ENCODE measurements at regions not wholly inside any gene's neighbourhood (a gene's known extent, or its start where the extent isn't known, plus 50 kb on each side); places are given as distances from the start of the nearest gene placed in this dataset.

- intact Hi-C loops (cut with DNase I), result no loop called here
- DNase-seq (no peak), ATAC-seq (no peak)
- Histone ChIP-seq H3K36me3 (no peaks in the 10 kb centered on the region), H3K27me3 (peaks cover 0 to 31% of the 10 kb centered on the region in 2 donors), H3K27ac (no peak overlapping the region), H3K4me3 (no peak overlapping the region), H3K9me3 (no peaks in the 10 kb centered on the region), H3K4me1 (no peaks in the 10 kb centered on the region)
- TF ChIP-seq CTCF (IDR thresholded peaks at IDR 0.05), result no peak
Measured at GRCh38 chr22:22737590-22737989, 93.2 kb downstream of the GGTLC2 start.

GRCh38 chr22:22738959-22739585 lies 94.7 kb downstream of the GGTLC2 start:
- no peak for TF ChIP-seq CTCF (IDR thresholded peaks at IDR 0.05)
- DNase-seq, result no peak
- intact Hi-C loops (cut with DNase I), result no loop called here

GRCh38 chr22:22740560-22741276 lies 96.3 kb downstream of the GGTLC2 start:
- no peak overlapping the region for H3K4me3 ChIP-seq
- TF ChIP-seq CTCF (IDR thresholded peaks at IDR 0.05), result no peak
- no peak overlapping the region for H3K27ac ChIP-seq
- no peaks in the 10 kb centered on the region for H3K36me3 ChIP-seq
- H3K27me3 ChIP-seq, result peaks cover 0 to 38% of the 10 kb centered on the region in 2 donors
- no peak for DNase-seq
- no peak for ATAC-seq
- intact Hi-C loops (cut with DNase I), result no loop called here
- no peaks in the 10 kb centered on the region for H3K9me3 ChIP-seq
- no peaks in the 10 kb centered on the region for H3K4me1 ChIP-seq

More at GRCh38 chr22:22738959-22739585, 94.7 kb downstream of the GGTLC2 start:
- ATAC-seq, result no peak
- H3K27me3 ChIP-seq, result peaks cover 0 to 37% of the 10 kb centered on the region in 2 donors
- H3K9me3 ChIP-seq, result no peaks in the 10 kb centered on the region
- no peak overlapping the region for H3K27ac ChIP-seq
- H3K4me3 ChIP-seq, result no peak overlapping the region
- H3K36me3 ChIP-seq, result no peaks in the 10 kb centered on the region
- H3K4me1 ChIP-seq, result no peaks in the 10 kb centered on the region

DNA sequence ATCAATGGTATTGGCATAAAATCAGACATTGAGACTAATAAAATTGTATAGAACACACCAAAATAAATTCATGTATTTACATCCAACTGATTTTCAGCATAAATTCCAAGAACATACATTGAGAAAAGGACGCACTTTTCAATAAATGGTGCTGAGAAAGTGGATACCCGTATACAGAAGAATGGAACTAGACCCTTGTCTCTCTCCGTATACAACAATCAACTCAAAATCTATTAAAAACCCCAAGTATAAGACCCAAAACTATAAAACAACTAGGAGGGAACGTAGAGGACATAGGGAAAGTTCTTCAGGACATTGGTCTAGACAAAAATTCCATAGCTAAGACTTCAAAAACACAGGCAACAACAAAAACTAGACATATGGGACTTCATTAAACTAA lies 97.4 kb downstream of the GGTLC2 start:
- intact Hi-C loops (cut with DNase I), result no loop called here
- H3K9me3 ChIP-seq, result no peaks in the 10 kb centered on the region
- no peak overlapping the region for H3K27ac ChIP-seq
- H3K4me1 ChIP-seq, result no peaks in the 10 kb centered on the region
- no peaks in the 10 kb centered on the region for H3K36me3 ChIP-seq
- TF ChIP-seq CTCF (IDR thresholded peaks at IDR 0.05), result no peak
- ATAC-seq (no peak), DNase-seq (no peak)
- H3K4me3 ChIP-seq, result no peak overlapping the region
- H3K27me3 ChIP-seq, result peaks cover 0 to 38% of the 10 kb centered on the region in 2 donors

GRCh38 chr22:22742641-22743040 lies 98.2 kb downstream of the GGTLC2 start:
- H3K9me3 ChIP-seq, result no peaks in the 10 kb centered on the region
- no peak for DNase-seq
- H3K4me1 ChIP-seq, result no peaks in the 10 kb centered on the region
- TF ChIP-seq CTCF (IDR thresholded peaks at IDR 0.05), result no peak
- ATAC-seq, result no peak
- no peaks in the 10 kb centered on the region for H3K36me3 ChIP-seq
- no peak overlapping the region for H3K27ac ChIP-seq
- no peak overlapping the region for H3K4me3 ChIP-seq
- H3K27me3 ChIP-seq, result peaks cover 0 to 38% of the 10 kb centered on the region in 2 donors
- intact Hi-C loops (cut with DNase I), result no loop called here

Measured in left lung (tissue), 4 donors.